ENCODE measurements at regions not wholly inside any gene's neighbourhood (a gene's known extent, or its start where the extent isn't known, plus 50 kb on each side); places are given as distances from the start of the nearest gene placed in this dataset.

GRCh38 chr4:104022226-104022625 lies 302.4 kb upstream of the TACR3 start:
- H3K9me2 ChIP-seq (ENCODE audit: insufficient read depth) = no peaks in the 10 kb centered on the region
- no peaks in the 10 kb centered on the region for H3F3A ChIP-seq (replicated peaks; ENCODE audit: low read depth)
- H3K4me2 ChIP-seq = no peak overlapping the region
- H3K4me3 ChIP-seq = no peak overlapping the region
- Mint-ChIP-seq H3K27me3 (ENCODE audit: insufficient read depth, low read depth, poor library complexity) (no peaks in the 10 kb centered on the region), H3K36me3 (ENCODE audit: low read depth) (no peaks in the 10 kb centered on the region), H3K9me3 (no peaks in the 10 kb centered on the region), H3K27ac (no peak overlapping the region), H3K4me3 (no peak overlapping the region), H3K4me1 (no peaks in the 10 kb centered on the region; the same call in 2 of the 3 replicates)
- H3K79me2 ChIP-seq (replicated peaks; ENCODE audit: insufficient read depth) = no peaks in the 10 kb centered on the region
- H3K4me1 ChIP-seq (ENCODE audit: insufficient read depth) = 0 out of 2 replicates have a peak, but pooled peaks cover 4% of the 10 kb centered on the region
- DNase-seq (ENCODE audit: low spot score) (no peak), ATAC-seq (no peak)
- no peak overlapping the region for H2AFZ ChIP-seq
- no peak overlapping the region for H3K27ac ChIP-seq (ENCODE audit: low read depth)
- no peaks in the 10 kb centered on the region for H4K20me1 ChIP-seq (replicated peaks; ENCODE audit: insufficient read depth)
- H3K27me3 ChIP-seq (ENCODE audit: insufficient read depth) = no peaks in the 10 kb centered on the region
- no peaks in the 10 kb centered on the region for H3K36me3 ChIP-seq (ENCODE audit: insufficient read depth)
- no peak for TF ChIP-seq POLR2AphosphoS5 (IDR thresholded peaks at IDR 0.05; ENCODE audit: low read depth)
- no peak for TF ChIP-seq CTCF (conservative IDR thresholded peaks at IDR 0.05; ENCODE audit: low read depth in 2 of 2)
- no peak for TF ChIP-seq EZH2phosphoT487 (IDR thresholded peaks at IDR 0.05; ENCODE audit: unreplicated experiment)
- no peak for TF ChIP-seq CREB1 (CRISPR knock-in tag; IDR thresholded peaks at IDR 0.05; ENCODE audit: low read depth)
- TF ChIP-seq, protein P1, sequence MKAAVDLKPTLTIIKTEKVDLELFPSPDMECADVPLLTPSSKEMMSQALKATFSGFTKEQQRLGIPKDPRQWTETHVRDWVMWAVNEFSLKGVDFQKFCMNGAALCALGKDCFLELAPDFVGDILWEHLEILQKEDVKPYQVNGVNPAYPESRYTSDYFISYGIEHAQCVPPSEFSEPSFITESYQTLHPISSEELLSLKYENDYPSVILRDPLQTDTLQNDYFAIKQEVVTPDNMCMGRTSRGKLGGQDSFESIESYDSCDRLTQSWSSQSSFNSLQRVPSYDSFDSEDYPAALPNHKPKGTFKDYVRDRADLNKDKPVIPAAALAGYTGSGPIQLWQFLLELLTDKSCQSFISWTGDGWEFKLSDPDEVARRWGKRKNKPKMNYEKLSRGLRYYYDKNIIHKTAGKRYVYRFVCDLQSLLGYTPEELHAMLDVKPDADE (IDR thresholded peaks at IDR 0.05) = no peak
- TF ChIP-seq EZH2 (IDR thresholded peaks at IDR 0.05; ENCODE audit: low read depth, unreplicated experiment) = no peak

DNA sequence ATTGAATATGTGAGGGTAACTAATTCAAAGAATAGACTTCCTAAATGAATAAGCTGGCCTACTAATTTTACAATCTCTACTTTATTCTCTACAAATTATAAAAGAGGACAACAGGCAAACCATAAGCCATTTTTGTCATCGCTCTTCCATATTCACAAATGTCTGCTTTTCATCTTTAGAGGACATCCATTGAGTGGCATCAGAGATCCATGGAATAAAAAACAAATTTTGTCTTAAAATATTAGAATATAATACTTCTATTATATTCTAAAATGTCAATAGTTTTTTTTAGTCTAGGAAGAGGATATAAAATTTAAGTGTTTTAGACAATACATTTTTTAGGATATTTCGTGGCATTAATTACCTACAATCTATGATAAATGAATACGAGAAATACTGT lies 300.9 kb upstream of the TACR3 start:
- no peak for ATAC-seq
- no peaks in the 10 kb centered on the region for H3K27me3 ChIP-seq (ENCODE audit: insufficient read depth)
- no peak for TF ChIP-seq JUNB (IDR thresholded peaks at IDR 0.05; ENCODE audit: unreplicated experiment)
- no peak overlapping the region for H3K27ac ChIP-seq (ENCODE audit: low read depth)
- Mint-ChIP-seq H3K4me1 (no peaks in the 10 kb centered on the region; the same call in 2 of the 3 replicates), H3K9me3 (no peaks in the 10 kb centered on the region), H3K36me3 (ENCODE audit: low read depth) (no peaks in the 10 kb centered on the region), H3K27ac (no peak overlapping the region; the same call in 1 of the 2 replicates), H3K4me3 (no peak overlapping the region), H3K27me3 (ENCODE audit: insufficient read depth, low read depth, poor library complexity) (no peaks in the 10 kb centered on the region)
- DNase-seq (ENCODE audit: low spot score) = no peak
- H3K4me2 ChIP-seq = no peak overlapping the region
- H3K4me1 ChIP-seq (ENCODE audit: insufficient read depth) = 0 out of 2 replicates have a peak, but pooled peaks cover 4% of the 10 kb centered on the region
- no peaks in the 10 kb centered on the region for H3K79me2 ChIP-seq (replicated peaks; ENCODE audit: insufficient read depth)
- H3F3A ChIP-seq (replicated peaks; ENCODE audit: low read depth) = no peaks in the 10 kb centered on the region
- no peaks in the 10 kb centered on the region for H4K20me1 ChIP-seq (replicated peaks; ENCODE audit: insufficient read depth)
- no peak overlapping the region for H3K4me3 ChIP-seq
- H3K9me2 ChIP-seq (ENCODE audit: insufficient read depth) = no peaks in the 10 kb centered on the region
- H3K36me3 ChIP-seq (ENCODE audit: insufficient read depth) = no peaks in the 10 kb centered on the region
- H2AFZ ChIP-seq = no peak overlapping the region

- Mint-ChIP-seq H3K4me3 (no peak overlapping the region), H3K9me3 (no peaks in the 10 kb centered on the region), H3K27me3 (ENCODE audit: insufficient read depth, low read depth, poor library complexity) (no peaks in the 10 kb centered on the region), H3K27ac (no peak overlapping the region), H3K36me3 (ENCODE audit: low read depth) (no peaks in the 10 kb centered on the region), H3K4me1 (no peaks in the 10 kb centered on the region; the same call in 2 of the 3 replicates)
- Histone ChIP-seq H3K4me2 (no peak overlapping the region), H4K20me1 (replicated peaks; ENCODE audit: insufficient read depth) (no peaks in the 10 kb centered on the region), H3K79me2 (replicated peaks; ENCODE audit: insufficient read depth) (no peaks in the 10 kb centered on the region), H3K27ac (ENCODE audit: low read depth) (no peak overlapping the region), H3K4me3 (no peak overlapping the region), H3K9me2 (ENCODE audit: insufficient read depth) (no peaks in the 10 kb centered on the region), H3K27me3 (ENCODE audit: insufficient read depth) (no peaks in the 10 kb centered on the region), H3K4me1 (ENCODE audit: insufficient read depth) (0 out of 2 replicates have a peak, but pooled peaks cover 4% of the 10 kb centered on the region), H2AFZ (no peak overlapping the region), H3F3A (replicated peaks; ENCODE audit: low read depth) (no peaks in the 10 kb centered on the region), H3K36me3 (ENCODE audit: insufficient read depth) (no peaks in the 10 kb centered on the region)
- DNase-seq (ENCODE audit: low spot score) (no peak), ATAC-seq (no peak)
- no peak for TF ChIP-seq ZNF114 (CRISPR knock-in tag; IDR thresholded peaks at IDR 0.05)
- TF ChIP-seq JUNB (IDR thresholded peaks at IDR 0.05; ENCODE audit: unreplicated experiment) = no peak
- no peak for TF ChIP-seq NANOG (IDR thresholded peaks at IDR 0.05; ENCODE audit: borderline replicate concordance)
- TF ChIP-seq, protein P1 (IDR thresholded peaks at IDR 0.05) = no peak
These were observed 297.4 kb upstream of the TACR3 start for GRCh38 chr4:104017213-104017612.

Data from GM23338 (cell line).